AG10803 (cell line): ENCODE measurements at regions not wholly inside any gene's neighbourhood (a gene's known extent, or its start where the extent isn't known, plus 50 kb on each side); places are given as distances from the start of the nearest gene placed in this dataset.

Experiments used
- DNase-seq: peaks from one replicate; pipeline ENCODE4 v3.0.0; 2010; ENCODE audit warnings: low read depth
- H3K4me3 ChIP-seq: 2 replicates; pipeline ENCODE4 v1.5.1; 2011; ENCODE audit warnings: mild to moderate bottlenecking, low read length, control low read depth
- TF ChIP-seq, protein P1 (sequence below): conservative IDR thresholded peaks from 2 replicates; pipeline ENCODE4 v1.5.1; 2011; ENCODE audit warnings: mild to moderate bottlenecking, low read length, control low read depth, inconsistent platforms

DNA sequence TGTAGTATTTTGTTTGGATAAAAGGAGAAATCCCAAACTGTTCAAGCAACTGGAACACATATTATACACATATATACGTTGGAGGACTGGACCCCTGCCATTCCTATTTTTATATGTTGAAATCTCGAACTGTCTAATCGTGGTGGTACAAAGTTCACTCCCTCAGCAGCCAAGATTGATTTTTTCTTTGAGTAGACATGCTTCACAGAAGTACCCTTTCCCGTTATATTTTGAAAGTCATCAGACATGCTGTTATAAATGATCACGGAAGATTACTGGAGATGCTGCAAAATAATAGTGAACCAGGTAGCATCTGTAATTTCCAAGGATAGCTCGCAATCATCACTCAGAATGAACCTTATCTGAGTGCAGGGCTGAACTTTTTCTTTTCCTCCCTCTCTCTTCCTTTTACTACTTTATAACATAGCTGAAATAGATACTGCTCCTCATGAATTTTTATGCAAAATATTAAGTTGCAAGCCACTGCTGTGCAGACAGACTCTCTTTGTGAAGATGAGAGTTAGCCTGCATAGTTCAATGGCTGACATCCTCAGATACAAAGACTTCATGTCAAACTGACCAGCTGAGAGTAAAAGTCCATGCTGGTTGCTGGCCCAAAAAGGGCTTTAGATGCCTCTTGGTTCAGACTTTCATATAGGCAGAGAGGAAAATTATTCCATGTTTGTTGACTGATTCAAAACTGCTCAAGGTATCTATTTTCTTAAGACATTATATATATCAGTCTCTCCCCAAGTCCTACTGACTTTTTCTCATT lies 451.9 kb downstream of the TMEM38B start:
- no peak for DNase-seq
- TF ChIP-seq, protein P1, sequence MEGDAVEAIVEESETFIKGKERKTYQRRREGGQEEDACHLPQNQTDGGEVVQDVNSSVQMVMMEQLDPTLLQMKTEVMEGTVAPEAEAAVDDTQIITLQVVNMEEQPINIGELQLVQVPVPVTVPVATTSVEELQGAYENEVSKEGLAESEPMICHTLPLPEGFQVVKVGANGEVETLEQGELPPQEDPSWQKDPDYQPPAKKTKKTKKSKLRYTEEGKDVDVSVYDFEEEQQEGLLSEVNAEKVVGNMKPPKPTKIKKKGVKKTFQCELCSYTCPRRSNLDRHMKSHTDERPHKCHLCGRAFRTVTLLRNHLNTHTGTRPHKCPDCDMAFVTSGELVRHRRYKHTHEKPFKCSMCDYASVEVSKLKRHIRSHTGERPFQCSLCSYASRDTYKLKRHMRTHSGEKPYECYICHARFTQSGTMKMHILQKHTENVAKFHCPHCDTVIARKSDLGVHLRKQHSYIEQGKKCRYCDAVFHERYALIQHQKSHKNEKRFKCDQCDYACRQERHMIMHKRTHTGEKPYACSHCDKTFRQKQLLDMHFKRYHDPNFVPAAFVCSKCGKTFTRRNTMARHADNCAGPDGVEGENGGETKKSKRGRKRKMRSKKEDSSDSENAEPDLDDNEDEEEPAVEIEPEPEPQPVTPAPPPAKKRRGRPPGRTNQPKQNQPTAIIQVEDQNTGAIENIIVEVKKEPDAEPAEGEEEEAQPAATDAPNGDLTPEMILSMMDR: no peak

DNA sequence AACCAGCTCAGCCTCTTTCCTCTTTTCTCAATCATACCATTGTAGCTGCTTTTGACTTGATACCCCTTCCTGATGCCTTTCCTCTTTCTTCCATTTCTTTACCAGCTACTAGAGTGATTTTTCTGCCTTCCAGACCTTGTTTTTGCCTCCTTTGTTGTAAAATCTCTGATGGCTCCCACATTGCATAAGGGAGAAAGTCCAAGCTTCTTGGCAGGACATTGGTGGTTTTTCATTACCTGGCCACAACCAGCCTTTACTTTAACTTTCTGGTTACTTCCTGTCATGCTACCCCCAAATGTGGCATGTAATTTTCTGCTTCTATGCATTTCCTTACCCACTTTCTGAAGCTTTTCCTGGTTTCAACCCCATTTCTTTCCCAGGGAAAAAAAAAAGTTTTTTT lies 452.5 kb downstream of the TMEM38B start:
- no peak for DNase-seq
- TF ChIP-seq, protein P1: no peak
- no peak overlapping the region for H3K4me3 ChIP-seq

More for the DNA sequence above, 451.9 kb downstream of the TMEM38B start:
- no peak overlapping the region for H3K4me3 ChIP-seq

DNA sequence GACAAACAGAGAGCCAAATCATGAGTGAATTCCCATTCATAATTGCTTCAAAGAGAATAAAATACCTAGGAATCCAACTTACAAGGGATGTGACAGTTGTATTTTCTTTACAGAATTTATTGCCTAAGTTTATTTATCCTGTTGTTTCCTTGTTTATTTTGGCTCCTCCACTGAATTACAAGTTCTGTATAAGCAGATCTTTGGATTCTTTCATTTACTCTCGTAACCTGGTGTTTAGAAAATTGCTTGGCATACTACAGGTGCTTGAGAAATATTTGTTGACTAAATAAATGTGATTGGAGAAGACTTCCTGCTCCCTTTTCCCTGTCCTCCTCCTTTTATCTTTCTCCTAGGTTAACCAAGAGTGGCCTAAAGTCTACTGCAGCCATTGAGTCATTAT lies 455.6 kb downstream of the TMEM38B start:
- H3K4me3 ChIP-seq: no peak overlapping the region
- DNase-seq: no peak
- TF ChIP-seq, protein P1: no peak

DNA sequence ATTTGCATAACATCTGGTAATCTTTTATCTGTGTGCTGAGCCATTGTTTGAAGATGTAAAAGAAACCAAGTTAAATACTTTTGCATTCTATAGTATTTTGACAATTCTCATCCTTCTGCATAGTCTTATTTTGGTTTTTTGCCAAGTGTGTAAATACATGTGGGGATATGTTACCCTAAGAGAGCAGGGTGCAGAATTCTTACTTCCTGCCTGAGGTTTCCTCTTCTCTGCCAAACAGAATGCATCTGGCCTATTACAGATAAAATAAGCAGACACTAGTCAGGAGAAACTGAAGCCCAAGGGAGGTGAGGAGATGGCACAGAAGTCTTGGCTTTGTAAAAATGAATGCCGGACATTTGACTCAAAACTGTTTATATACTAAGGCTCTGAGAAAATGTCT lies 462.1 kb downstream of the TMEM38B start:
- TF ChIP-seq, protein P1: no peak
- DNase-seq: no peak
- H3K4me3 ChIP-seq: no peak overlapping the region

DNA sequence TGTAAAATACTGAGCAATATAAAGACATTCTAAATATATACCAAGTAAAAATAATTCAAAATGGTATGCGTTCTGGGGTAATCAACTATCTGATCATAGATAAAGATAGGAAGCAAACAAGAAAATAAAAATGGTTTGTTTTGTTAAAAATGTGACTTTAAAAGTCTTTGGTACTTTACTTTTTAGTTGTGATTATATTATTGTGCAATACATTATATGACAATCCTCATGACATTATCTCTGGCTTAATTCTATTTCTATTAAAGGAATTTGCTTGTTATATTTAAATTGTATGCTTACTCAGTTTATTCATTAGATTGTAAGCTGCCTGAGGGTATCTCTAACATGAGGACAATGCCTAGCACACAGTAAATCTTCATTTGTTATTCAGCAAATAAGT lies 477.9 kb downstream of the TMEM38B start:
- DNase-seq: no peak
- TF ChIP-seq, protein P1: no peak
- no peak overlapping the region for H3K4me3 ChIP-seq

DNA sequence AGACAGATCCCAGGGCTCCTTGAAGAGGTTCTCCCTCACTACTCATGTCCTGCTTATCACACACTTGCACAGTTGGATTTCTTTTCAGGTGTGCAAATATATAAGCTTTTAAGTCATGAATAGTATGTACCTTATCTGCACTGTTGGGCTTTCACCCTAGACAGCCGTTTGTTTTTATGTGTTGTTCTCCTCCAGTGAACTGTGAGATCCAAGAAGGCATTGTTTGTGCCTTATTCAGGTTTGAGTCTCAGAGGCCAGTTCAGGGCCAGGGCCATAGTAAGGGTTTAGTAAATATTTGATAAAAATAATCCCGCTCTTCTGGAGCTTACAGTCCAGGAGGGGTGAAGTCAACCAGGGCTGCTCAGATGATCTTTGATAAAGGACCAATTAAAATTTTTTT lies 480.0 kb downstream of the TMEM38B start:
- H3K4me3 ChIP-seq: no peak overlapping the region
- no peak for DNase-seq
- TF ChIP-seq, protein P1: no peak

DNA sequence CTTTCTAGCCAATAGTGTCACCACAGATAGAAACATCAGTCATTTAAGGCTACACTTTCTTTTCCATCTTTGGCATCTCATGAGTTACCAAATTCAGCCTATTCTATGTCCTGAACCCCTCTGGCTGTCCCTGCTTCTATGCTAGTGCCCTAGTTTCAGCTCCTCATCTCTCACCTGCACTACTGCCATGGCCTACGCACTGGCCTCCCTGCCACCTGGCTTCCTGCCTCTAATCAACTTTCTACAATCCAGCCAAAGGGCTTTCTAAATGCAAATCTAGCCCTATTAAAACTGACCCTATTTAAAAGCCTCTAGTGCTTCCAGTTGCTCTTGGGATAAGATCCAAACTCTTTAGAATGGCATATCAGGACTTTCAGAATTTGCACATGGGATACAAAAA lies 482.9 kb downstream of the TMEM38B start:
- no peak overlapping the region for H3K4me3 ChIP-seq
- TF ChIP-seq, protein P1: no peak
- DNase-seq: no peak
